ENCODE measurements at regions not wholly inside any gene's neighbourhood (a gene's known extent, or its start where the extent isn't known, plus 50 kb on each side); places are given as distances from the start of the nearest gene placed in this dataset.

GRCh38 chr4:152010710-152011079 lies 249.9 kb upstream of the GATB start:
- no peak for TF ChIP-seq CTCF (IDR thresholded peaks at IDR 0.05; ENCODE audit: low read depth, low read length)
- no peak for TF ChIP-seq MYC (IDR thresholded peaks at IDR 0.05; ENCODE audit: low read depth, low read length)
- TF ChIP-seq POLR2A (IDR thresholded peaks at IDR 0.05; ENCODE audit: extremely low read depth, insufficient read length), result no peak
- no peak for TF ChIP-seq MAX (IDR thresholded peaks at IDR 0.05; ENCODE audit: low read depth, low read length)

Measured in NB4 (cell line).